ENCODE measurements at regions not wholly inside any gene's neighbourhood (a gene's known extent, or its start where the extent isn't known, plus 50 kb on each side); places are given as distances from the start of the nearest gene placed in this dataset.

- TF ChIP-seq CTCF (IDR thresholded peaks at IDR 0.05) (no peak), USF2 (IDR thresholded peaks at IDR 0.05; ENCODE audit: borderline replicate concordance, low read depth, low read length) (no peak), SIN3A (IDR thresholded peaks at IDR 0.05; ENCODE audit: borderline replicate concordance, low read depth, low read length) (no peak), EP300 (IDR thresholded peaks at IDR 0.05; ENCODE audit: borderline replicate concordance in 1 of 2, low read depth in 1 of 2, low read length in 1 of 2) (no peak), GABPA (IDR thresholded peaks at IDR 0.05; ENCODE audit: low read depth) (no peak), RFX5 (IDR thresholded peaks at IDR 0.05; ENCODE audit: low read length) (no peak), FOXM1 (IDR thresholded peaks at IDR 0.05; ENCODE audit: low read depth) (no peak), TAF1 (IDR thresholded peaks at IDR 0.05; ENCODE audit: borderline replicate concordance, low read depth, low read length) (no peak), POLR2AphosphoS5 (IDR thresholded peaks at IDR 0.05; ENCODE audit: low read depth, low read length) (no peak), RXRA (IDR thresholded peaks at IDR 0.05; ENCODE audit: borderline replicate concordance, low read depth) (no peak), RAD21 (IDR thresholded peaks at IDR 0.05; ENCODE audit: low read length) (no peak)
- TF ChIP-seq, protein P1, sequence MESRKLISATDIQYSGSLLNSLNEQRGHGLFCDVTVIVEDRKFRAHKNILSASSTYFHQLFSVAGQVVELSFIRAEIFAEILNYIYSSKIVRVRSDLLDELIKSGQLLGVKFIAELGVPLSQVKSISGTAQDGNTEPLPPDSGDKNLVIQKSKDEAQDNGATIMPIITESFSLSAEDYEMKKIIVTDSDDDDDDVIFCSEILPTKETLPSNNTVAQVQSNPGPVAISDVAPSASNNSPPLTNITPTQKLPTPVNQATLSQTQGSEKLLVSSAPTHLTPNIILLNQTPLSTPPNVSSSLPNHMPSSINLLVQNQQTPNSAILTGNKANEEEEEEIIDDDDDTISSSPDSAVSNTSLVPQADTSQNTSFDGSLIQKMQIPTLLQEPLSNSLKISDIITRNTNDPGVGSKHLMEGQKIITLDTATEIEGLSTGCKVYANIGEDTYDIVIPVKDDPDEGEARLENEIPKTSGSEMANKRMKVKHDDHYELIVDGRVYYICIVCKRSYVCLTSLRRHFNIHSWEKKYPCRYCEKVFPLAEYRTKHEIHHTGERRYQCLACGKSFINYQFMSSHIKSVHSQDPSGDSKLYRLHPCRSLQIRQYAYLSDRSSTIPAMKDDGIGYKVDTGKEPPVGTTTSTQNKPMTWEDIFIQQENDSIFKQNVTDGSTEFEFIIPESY (IDR thresholded peaks at IDR 0.05; ENCODE audit: borderline replicate concordance, low read depth) = no peak
- TF ChIP-seq, protein P2, sequence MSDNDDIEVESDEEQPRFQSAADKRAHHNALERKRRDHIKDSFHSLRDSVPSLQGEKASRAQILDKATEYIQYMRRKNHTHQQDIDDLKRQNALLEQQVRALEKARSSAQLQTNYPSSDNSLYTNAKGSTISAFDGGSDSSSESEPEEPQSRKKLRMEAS (IDR thresholded peaks at IDR 0.05; ENCODE audit: low read depth) = no peak
- TF ChIP-seq, protein P3, sequence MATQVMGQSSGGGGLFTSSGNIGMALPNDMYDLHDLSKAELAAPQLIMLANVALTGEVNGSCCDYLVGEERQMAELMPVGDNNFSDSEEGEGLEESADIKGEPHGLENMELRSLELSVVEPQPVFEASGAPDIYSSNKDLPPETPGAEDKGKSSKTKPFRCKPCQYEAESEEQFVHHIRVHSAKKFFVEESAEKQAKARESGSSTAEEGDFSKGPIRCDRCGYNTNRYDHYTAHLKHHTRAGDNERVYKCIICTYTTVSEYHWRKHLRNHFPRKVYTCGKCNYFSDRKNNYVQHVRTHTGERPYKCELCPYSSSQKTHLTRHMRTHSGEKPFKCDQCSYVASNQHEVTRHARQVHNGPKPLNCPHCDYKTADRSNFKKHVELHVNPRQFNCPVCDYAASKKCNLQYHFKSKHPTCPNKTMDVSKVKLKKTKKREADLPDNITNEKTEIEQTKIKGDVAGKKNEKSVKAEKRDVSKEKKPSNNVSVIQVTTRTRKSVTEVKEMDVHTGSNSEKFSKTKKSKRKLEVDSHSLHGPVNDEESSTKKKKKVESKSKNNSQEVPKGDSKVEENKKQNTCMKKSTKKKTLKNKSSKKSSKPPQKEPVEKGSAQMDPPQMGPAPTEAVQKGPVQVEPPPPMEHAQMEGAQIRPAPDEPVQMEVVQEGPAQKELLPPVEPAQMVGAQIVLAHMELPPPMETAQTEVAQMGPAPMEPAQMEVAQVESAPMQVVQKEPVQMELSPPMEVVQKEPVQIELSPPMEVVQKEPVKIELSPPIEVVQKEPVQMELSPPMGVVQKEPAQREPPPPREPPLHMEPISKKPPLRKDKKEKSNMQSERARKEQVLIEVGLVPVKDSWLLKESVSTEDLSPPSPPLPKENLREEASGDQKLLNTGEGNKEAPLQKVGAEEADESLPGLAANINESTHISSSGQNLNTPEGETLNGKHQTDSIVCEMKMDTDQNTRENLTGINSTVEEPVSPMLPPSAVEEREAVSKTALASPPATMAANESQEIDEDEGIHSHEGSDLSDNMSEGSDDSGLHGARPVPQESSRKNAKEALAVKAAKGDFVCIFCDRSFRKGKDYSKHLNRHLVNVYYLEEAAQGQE (IDR thresholded peaks at IDR 0.05; ENCODE audit: low read depth, low read length) = no peak
Observed at GRCh38 chr1:232300466-232300865, 329.5 kb downstream of the SIPA1L2 start.

All from SK-N-SH (cell line).